ENCODE measurements at regions not wholly inside any gene's neighbourhood (a gene's known extent, or its start where the extent isn't known, plus 50 kb on each side); places are given as distances from the start of the nearest gene placed in this dataset.
"Not testable (repeated sequence)": the region's sequence is repeated elsewhere in the genome, so short reads cannot be mapped to it uniquely, and the experiment has no call there.

DNA sequence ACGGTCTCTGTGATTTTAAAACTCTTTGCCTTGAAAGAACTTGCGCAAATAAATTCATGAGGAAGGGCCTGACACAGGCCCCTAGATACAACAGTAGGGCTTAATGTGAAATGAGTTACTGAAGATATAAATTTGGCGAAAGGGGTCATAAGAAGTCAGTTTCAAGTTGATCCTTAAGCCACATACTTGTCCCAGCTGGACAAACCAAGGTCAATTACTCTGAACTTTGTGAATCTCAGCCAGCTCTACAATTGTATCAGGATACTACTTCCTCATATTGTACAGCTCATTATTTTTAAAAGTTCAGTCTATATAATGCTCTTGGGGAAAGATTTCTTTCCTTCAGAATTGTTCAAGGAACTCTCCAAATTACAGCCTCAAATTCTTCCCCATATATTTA lies 432.8 kb downstream of the METTL4 start:
- in situ Hi-C loops (cut with HindIII; ENCODE audit: low sequenced_read_pairs): no loop called here

- in situ Hi-C loops (cut with HindIII; ENCODE audit: low sequenced_read_pairs): loop anchor here (5.0 kb wide), 1 partner anchor 48 kb away; no protein-coding TSS in a partner anchor
Measured at GRCh38 chr18:2139691-2140090, 431.6 kb downstream of the METTL4 start.

GRCh38 chr18:2143636-2144035 lies 427.7 kb downstream of the METTL4 start:
- in situ Hi-C loops (cut with HindIII; ENCODE audit: low sequenced_read_pairs): loop anchor here (5.0 kb wide), 1 partner anchor 44 kb away; no protein-coding TSS in a partner anchor

DNA sequence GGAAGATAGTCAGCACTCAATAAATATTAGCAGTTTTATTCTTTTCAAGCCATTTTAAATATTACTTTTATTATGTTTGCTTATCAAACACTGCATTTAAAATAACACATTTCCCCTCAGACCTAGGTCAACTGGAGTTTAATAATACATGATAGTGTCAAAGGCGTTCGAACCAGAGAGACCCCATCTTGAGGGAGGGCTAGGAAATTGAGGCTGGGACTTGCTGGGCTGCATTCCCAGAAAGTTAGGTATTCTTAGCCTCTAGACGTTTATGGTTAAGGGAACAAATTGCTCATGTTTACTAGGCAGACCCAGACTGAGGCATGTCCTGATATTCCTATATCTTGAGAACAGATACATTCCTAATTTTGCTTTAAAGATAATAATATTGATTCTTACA lies 426.5 kb downstream of the METTL4 start:
- in situ Hi-C loops (cut with HindIII; ENCODE audit: low sequenced_read_pairs): loop anchor here (5.0 kb wide), 1 partner anchor 42 kb away; no protein-coding TSS in a partner anchor

- in situ Hi-C loops (cut with HindIII; ENCODE audit: low sequenced_read_pairs): no loop called here
Measured at GRCh38 chr18:2146092-2146491, 425.2 kb downstream of the METTL4 start.

DNA sequence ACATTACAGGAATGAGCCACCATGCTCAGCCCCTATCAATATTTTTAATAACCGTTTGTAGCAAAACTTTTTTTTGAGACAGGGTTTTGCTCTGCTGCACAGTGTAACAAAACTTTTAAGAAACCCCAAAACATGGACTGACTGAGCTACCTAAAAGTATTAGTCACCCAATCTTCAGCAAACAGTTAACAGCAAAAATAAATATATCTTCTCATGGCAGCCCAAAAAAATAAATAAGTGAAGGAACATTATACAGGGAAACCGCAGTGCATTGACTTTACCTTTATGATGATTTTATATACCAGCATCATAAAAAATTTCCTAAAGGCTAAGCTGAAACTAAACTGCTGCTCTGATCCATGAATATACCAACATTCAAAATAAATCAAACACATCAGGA lies 424.6 kb downstream of the METTL4 start:
- in situ Hi-C loops (cut with HindIII; ENCODE audit: low sequenced_read_pairs): no loop called here

DNA sequence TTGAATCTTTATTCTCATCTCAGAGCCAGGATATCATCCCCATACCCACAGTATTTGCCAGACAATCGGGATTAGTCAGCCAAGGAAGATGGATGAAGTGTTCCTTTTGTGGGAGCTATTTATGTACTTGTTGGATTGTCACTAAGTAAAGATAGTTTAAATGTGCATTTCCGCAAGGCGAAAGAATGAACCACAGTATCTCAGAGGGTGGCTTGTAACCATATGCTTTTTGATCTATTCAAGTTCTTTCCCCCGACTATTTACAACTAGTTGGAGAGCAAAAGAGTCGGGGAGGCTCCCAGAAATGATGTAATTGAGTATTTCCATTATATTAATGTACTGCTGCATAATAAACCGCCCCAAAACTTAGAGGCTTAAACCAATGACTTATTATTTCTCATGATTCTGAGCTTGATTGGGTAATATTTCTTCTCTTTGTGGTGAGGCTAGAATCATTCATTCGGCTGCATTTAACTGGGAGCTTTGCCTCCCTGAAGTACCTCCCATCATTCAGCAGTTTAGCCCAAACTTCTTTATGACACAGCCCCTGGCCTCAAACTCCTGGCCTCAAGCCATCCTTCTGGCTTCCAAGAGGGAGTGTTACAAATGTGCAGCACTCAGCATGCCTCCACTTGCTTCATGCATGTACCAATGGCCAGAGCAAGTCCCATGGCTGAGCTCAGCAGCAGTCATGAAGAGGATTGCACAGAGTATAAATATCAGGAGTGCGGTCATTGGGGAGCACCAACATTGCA lies 423.7 kb downstream of the METTL4 start:
- in situ Hi-C loops (cut with HindIII; ENCODE audit: low sequenced_read_pairs): no loop called here

DNA sequence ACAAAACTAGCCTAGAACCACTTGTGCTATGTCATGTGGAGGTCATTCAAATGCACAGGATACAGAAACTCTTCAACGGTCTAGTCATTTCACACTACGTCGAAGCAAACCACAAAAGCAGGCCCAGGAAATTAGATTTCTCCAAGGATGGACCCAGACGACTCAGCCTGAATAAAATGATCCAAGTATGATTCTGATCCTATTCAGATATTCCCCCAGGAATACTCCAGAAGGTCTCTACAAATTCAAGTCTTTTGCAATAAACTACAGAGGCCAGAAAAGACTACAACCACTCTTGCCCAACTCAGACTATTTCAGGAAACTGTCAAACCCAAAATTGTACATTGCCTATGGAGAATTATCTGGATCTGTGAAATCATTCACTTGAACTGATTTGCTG lies 422.5 kb downstream of the METTL4 start:
- in situ Hi-C loops (cut with HindIII; ENCODE audit: low sequenced_read_pairs): no loop called here

GRCh38 chr18:2150566-2150965 lies 420.7 kb downstream of the METTL4 start:
- in situ Hi-C loops (cut with HindIII; ENCODE audit: low sequenced_read_pairs): no loop called here

- in situ Hi-C loops (cut with HindIII; ENCODE audit: low sequenced_read_pairs): no loop called here
Measured at GRCh38 chr18:2154278-2154677, 417.0 kb downstream of the METTL4 start.

DNA sequence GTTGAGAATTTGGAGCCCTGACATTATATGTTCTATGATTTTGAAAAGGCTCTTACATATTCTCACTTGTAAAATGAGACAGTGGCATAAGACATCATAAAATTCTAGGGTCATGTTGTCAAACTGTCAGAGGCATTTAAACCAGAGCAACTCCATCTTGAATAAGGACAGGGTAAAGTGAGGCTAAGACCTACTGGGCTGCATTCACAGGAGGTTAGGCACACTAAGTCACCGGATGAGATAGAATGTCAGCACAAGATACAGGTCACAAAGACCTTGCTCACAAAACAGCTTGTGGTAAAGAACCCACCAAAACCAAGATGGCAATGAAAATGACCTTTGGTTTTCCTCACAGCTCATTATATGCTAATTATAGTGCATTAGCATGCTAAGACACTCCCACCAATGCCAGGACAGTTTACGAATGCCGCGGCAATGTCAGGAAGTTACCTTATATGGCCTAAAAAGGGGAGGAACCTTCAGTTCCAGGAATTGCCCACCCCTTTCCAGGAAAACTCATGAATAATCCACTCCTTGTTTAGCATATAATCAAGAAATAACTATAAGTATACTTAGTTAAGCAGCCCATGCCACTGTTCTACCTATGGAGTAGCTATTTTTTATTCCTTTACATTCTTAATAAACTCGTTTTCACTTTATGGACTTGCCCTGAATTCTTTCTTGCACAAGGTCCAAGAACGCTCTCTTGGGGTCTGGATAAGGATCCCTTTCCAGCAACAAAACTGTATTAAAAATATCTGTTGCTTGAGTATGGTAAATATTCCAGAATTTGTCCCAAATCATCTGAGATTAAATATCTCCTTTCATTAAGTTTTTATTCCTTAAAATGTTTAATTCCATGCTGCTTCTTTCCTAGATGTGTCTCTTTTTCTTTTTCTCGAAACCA lies 406.4 kb downstream of the METTL4 start:
- in situ Hi-C loops (cut with HindIII; ENCODE audit: low sequenced_read_pairs): no loop called here

DNA sequence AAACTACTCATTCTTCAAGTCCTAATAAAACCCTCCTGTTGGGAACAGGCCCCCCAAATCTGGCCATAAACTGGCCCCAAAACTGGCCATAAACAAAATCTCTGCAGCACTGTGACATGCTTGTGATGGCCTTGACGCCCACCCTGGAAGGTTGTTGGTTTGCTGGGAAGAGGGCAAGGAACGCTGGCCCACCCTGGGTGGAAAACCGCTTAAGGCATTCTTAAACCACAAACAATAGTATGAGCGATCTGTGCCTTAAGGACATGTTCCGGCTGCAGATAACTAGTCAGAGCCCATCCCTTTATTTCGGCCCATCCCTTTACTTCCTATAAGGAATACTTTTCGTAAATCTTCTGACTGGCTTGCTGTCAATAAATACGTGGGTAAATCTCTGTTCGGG lies 404.4 kb downstream of the METTL4 start:
- in situ Hi-C loops (cut with HindIII; ENCODE audit: low sequenced_read_pairs): not testable (repeated sequence)

DNA sequence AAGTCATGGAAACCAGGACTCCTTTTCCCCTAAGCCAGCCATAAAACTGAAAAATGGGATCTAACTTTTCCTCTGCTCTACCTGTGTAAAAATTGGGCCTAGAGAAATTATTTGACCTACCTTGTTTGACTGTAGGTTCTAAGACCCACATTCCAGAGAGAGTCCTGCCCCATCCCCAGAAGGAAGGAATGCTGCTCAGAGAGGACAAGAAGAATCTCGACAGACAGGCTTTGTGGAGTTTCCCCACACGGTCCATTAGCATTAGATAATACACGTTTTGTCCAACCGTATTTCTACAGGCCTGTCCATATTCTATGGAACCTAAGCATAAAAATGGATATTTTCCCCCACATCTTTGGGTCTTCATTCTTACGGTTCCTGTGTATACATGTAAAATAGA lies 403.3 kb downstream of the METTL4 start:
- in situ Hi-C loops (cut with HindIII; ENCODE audit: low sequenced_read_pairs): no loop called here

- in situ Hi-C loops (cut with HindIII; ENCODE audit: low sequenced_read_pairs): no loop called here
Measured at GRCh38 chr18:2169656-2170055, 401.6 kb downstream of the METTL4 start.

DNA sequence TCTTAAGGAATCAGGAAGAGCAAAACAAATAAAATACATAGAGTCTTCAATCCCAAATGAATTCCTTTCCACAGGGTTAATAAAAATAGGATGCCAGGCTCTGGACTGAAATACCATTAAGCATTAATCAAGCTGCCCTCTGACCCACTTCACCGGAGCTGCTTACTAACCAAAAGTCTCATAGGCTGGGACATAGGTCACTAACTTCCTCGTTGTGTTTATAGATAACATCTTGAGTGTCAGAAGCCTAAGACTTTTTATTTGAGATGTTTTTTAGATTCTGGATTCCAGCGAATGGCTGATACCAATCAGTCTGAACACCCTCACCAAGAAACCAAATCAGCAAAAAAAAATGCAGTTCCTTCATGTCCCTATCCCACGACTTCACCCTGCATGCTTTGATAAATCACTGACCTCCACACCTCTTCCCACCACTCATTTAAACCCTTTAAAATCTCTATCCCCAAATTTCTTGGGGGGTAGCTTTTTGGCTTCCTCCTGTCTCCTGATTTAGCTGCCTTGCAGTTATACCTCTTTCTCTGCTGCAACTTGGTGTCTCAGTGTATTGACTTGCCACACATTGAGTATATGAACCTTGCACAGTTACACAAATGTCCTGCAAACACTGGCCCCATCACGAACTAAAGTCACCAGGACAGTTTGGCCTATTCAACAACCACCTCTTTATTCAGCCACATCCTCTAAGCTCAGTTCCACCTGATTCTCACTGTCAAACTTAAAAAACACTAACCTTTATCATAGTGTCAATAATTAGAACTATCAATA lies 399.3 kb downstream of the METTL4 start:
- in situ Hi-C loops (cut with HindIII; ENCODE audit: low sequenced_read_pairs): no loop called here

- in situ Hi-C loops (cut with HindIII; ENCODE audit: low sequenced_read_pairs): no loop called here
Measured at GRCh38 chr18:2172881-2173280, 398.4 kb downstream of the METTL4 start.

- in situ Hi-C loops (cut with HindIII; ENCODE audit: low sequenced_read_pairs): no loop called here
Measured at GRCh38 chr18:2173486-2173885, 397.8 kb downstream of the METTL4 start.

- in situ Hi-C loops (cut with HindIII; ENCODE audit: low sequenced_read_pairs): no loop called here
Measured at GRCh38 chr18:2178036-2178435, 393.3 kb downstream of the METTL4 start.

- in situ Hi-C loops (cut with HindIII; ENCODE audit: low sequenced_read_pairs): no loop called here
Measured at GRCh38 chr18:2179498-2180183, 391.7 kb downstream of the METTL4 start.

DNA sequence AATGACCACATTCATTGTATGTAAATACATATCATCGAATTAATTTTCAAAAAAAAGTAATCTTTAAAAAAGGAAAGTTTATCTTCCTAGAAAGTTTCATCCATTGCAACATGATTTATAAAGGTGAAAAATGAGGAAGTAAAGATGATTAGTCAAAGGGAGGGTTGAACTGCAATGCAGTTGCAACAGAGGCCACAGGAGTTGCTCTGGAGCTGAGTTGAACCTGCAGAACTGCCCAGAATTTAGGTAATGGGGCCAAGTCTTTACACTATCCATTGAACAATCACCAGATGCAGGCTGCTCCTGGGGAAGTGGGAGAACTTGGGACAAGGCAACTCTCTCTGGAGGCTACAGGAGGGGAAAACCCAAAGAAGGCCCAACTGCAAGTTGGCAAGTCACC lies 390.7 kb downstream of the METTL4 start:
- in situ Hi-C loops (cut with HindIII; ENCODE audit: low sequenced_read_pairs): no loop called here

- in situ Hi-C loops (cut with HindIII; ENCODE audit: low sequenced_read_pairs): no loop called here
Measured at GRCh38 chr18:2183432-2183831, 387.9 kb downstream of the METTL4 start.

Data from endothelial cell of hepatic sinusoid (primary cell).